SK-N-SH (cell line): ENCODE measurements at regions not wholly inside any gene's neighbourhood (a gene's known extent, or its start where the extent isn't known, plus 50 kb on each side); places are given as distances from the start of the nearest gene placed in this dataset.

Source experiments
- CTCF ChIA-PET: fragments of 300-600, 350-600 bp; formaldehyde crosslinking; extraction: SDS; loops from one replicate; lab custom pipeline; 2021; lab: Yijun Ruan, JAX
- POLR2A ChIA-PET: fragments of 350-600 bp; sonication (Branson Sonifier 250); formaldehyde crosslinking; extraction: SDS; loops from one replicate; lab custom pipeline; 2020; ENCODE audit warnings: antibody characterized with exemption, inconsistent platforms; lab: Yijun Ruan, JAX
- DNase-seq: peaks from one replicate; pipeline ENCODE4 v3.0.0; 2012
- H2AFZ ChIP-seq: fragments of 200-600 bp; sonication (generic); 2 replicates; pipeline ENCODE4 v1.8.1; 2016; ENCODE audit warnings: antibody characterized with exemption, mild to moderate bottlenecking, low read depth
- H3F3A ChIP-seq: fragments of 200-600 bp; sonication (generic); replicated peaks from 2 replicates; pipeline ENCODE3; 2016; ENCODE audit warnings: antibody characterized with exemption, mild to moderate bottlenecking; ENCODE audit not compliant: insufficient read depth
- H3K27ac ChIP-seq, 2 experiments: fragments of 200-500 bp in 1 of 2; fragments of 200-600 bp in 1 of 2; sonication (Bioruptor generic) in 1 of 2; sonication (generic), shearing (Covaris generic) in 1 of 2; 2 replicates each; pipeline versions ENCODE4 v1.5.1 to v1.6.1; 2014 to 2016; ENCODE audit warnings: low read depth in 2 of 2, inconsistent platforms in 1 of 2, low read length in 1 of 2, mild to moderate bottlenecking in 1 of 2, mixed read lengths in 1 of 2
- H3K27me3 ChIP-seq: fragments of 200-600 bp; sonication (generic), shearing (Covaris generic); 2 replicates; pipeline ENCODE4 v1.6.1; 2016; ENCODE audit warnings: mixed run types; ENCODE audit not compliant: insufficient read depth
- H3K36me3 ChIP-seq, 2 experiments: fragments of 200-500 bp in 1 of 2; fragments of 200-600 bp in 1 of 2; sonication (Bioruptor generic) in 1 of 2; sonication (generic) in 1 of 2; replicated peaks in 1 of 2; 2 replicates each; pipeline versions ENCODE3 to v1.5.1; 2014 to 2016; ENCODE audit warnings: low read length in 1 of 2, mild to moderate bottlenecking in 1 of 2; ENCODE audit not compliant: insufficient read depth in 2 of 2, control insufficient read depth in 1 of 2
- H3K4me1 ChIP-seq, 2 experiments: fragments of 200-500 bp in 1 of 2; fragments of 200-600 bp in 1 of 2; sonication (Bioruptor generic) in 1 of 2; sonication (generic), shearing (Covaris generic) in 1 of 2; 2 replicates each; pipeline versions ENCODE4 v1.5.1 to v1.6.1; 2014 to 2016; ENCODE audit warnings: low read depth in 1 of 2, low read length in 1 of 2, mixed run types in 1 of 2; ENCODE audit not compliant: insufficient read depth in 2 of 2, control insufficient read depth in 1 of 2
- H3K4me2 ChIP-seq: fragments of 200-600 bp; sonication (generic), shearing (Covaris generic); 2 replicates; pipeline ENCODE4 v1.6.1; 2017; ENCODE audit warnings: mixed run types
- H3K4me3 ChIP-seq, 2 experiments: fragments of 200-500 bp in 1 of 2; fragments of 200-600 bp in 1 of 2; sonication (Bioruptor generic) in 1 of 2; sonication (generic), shearing (Covaris generic) in 1 of 2; 2 replicates each; pipeline versions ENCODE4 v1.5.1 to v1.8.1; 2014 to 2016; ENCODE audit warnings: low read depth in 2 of 2, inconsistent platforms in 1 of 2, low read length in 1 of 2, mild to moderate bottlenecking in 1 of 2, mixed read lengths in 1 of 2, moderate library complexity in 1 of 2
- H3K79me2 ChIP-seq: fragments of 200-600 bp; sonication (generic); 2 replicates; pipeline ENCODE4 v1.8.1; 2017; ENCODE audit warnings: mild to moderate bottlenecking; ENCODE audit not compliant: insufficient read depth
- H3K9ac ChIP-seq: fragments of 200-600 bp; sonication (generic); 2 replicates; pipeline ENCODE4 v1.6.1; 2017; ENCODE audit warnings: mixed run types
- H3K9me2 ChIP-seq: fragments of 200-600 bp; sonication (generic); 2 replicates; pipeline ENCODE4 v1.6.1; 2017; ENCODE audit warnings: mixed run types
- H3K9me3 ChIP-seq: fragments of 200-600 bp; sonication (generic); 2 replicates; pipeline ENCODE4 v1.6.1; 2017; ENCODE audit warnings: mixed run types, mild to moderate bottlenecking, moderate library complexity
- H4K20me1 ChIP-seq: fragments of 200-600 bp; sonication (generic); 2 replicates; pipeline ENCODE4 v1.6.1; 2017; ENCODE audit warnings: mild to moderate bottlenecking, mixed run types; ENCODE audit not compliant: insufficient read depth
- FOSL2 ChIP-seq: IDR thresholded peaks from 2 replicates; pipeline ENCODE4 v1.4.0; 2012; ENCODE audit warnings: low read depth, mild to moderate bottlenecking, moderate library complexity, borderline replicate concordance
- FOXM1 ChIP-seq: IDR thresholded peaks from 2 replicates; pipeline ENCODE4 v1.4.0; 2012; ENCODE audit warnings: low read depth, mild to moderate bottlenecking
- GABPA ChIP-seq: IDR thresholded peaks from 2 replicates; pipeline ENCODE4 v1.4.0; 2012; ENCODE audit warnings: low read depth, mild to moderate bottlenecking
- GATA2 ChIP-seq: sonication (generic); formaldehyde crosslinking; IDR thresholded peaks from 2 replicates; pipeline ENCODE4 v1.5.0; 2020; ENCODE audit warnings: mild to moderate bottlenecking, missing genetic modification reagents
- IRF3 ChIP-seq: fragments of 150-350 bp; IDR thresholded peaks from 2 replicates; pipeline ENCODE4 v1.6.1; 2016; ENCODE audit warnings: mild to moderate bottlenecking, low read depth, low read length
- JUND ChIP-seq: IDR thresholded peaks from 2 replicates; pipeline ENCODE4 v1.4.0; 2012
- MEF2A ChIP-seq: IDR thresholded peaks from 2 replicates; pipeline ENCODE4 v1.4.0; 2012; ENCODE audit warnings: low read depth, borderline replicate concordance
- MXI1 ChIP-seq: IDR thresholded peaks from 2 replicates; pipeline ENCODE4 v1.6.1; 2012; ENCODE audit warnings: mild to moderate bottlenecking, low read depth, low read length, improper control_type of control experiment
- NFIC ChIP-seq: IDR thresholded peaks from 2 replicates; pipeline ENCODE4 v1.4.0; 2012; ENCODE audit warnings: borderline replicate concordance
- POLR2AphosphoS5 ChIP-seq: IDR thresholded peaks from 2 replicates; pipeline ENCODE4 v1.6.1; 2012; ENCODE audit warnings: low read depth, low read length
- RAD21 ChIP-seq: IDR thresholded peaks from 2 replicates; pipeline ENCODE4 v1.6.1; 2012; ENCODE audit warnings: mild to moderate bottlenecking, low read length
- RXRA ChIP-seq: IDR thresholded peaks from 2 replicates; pipeline ENCODE4 v1.4.0; 2012; ENCODE audit warnings: low read depth, mild to moderate bottlenecking, borderline replicate concordance
- SIN3A ChIP-seq: IDR thresholded peaks from 2 replicates; pipeline ENCODE4 v1.6.1; 2012; ENCODE audit warnings: low read depth, mild to moderate bottlenecking, low read length, moderate library complexity, borderline replicate concordance
- SMC3 ChIP-seq: IDR thresholded peaks from 2 replicates; pipeline ENCODE4 v1.6.1; 2012; ENCODE audit warnings: low read depth, low read length, improper control_type of control experiment
- TAF1 ChIP-seq: IDR thresholded peaks from 2 replicates; pipeline ENCODE4 v1.6.1; 2012; ENCODE audit warnings: low read depth, mild to moderate bottlenecking, low read length, moderate library complexity, borderline replicate concordance
- TEAD4 ChIP-seq: IDR thresholded peaks from 2 replicates; pipeline ENCODE4 v1.4.0; 2012; ENCODE audit warnings: mild to moderate bottlenecking, borderline replicate concordance; ENCODE audit not compliant: insufficient read depth
- USF2 ChIP-seq: fragments of 150-350 bp; IDR thresholded peaks from 2 replicates; pipeline ENCODE4 v1.6.1; 2017; ENCODE audit warnings: antibody characterized with exemption, low read length, low read depth, borderline replicate concordance
- WGBS: methylation state at CpG from one replicate; pipeline ENCODE4 v1.1.6; 2017; ENCODE audit warnings: low lambda C conversion rate; 5-methylcytosine and 5-hydroxymethylcytosine counted together
- TF ChIP-seq, protein P1 (sequence below): IDR thresholded peaks from 2 replicates; pipeline ENCODE4 v1.6.1; 2012; ENCODE audit warnings: mild to moderate bottlenecking, low read depth, low read length, moderate library complexity

DNA sequence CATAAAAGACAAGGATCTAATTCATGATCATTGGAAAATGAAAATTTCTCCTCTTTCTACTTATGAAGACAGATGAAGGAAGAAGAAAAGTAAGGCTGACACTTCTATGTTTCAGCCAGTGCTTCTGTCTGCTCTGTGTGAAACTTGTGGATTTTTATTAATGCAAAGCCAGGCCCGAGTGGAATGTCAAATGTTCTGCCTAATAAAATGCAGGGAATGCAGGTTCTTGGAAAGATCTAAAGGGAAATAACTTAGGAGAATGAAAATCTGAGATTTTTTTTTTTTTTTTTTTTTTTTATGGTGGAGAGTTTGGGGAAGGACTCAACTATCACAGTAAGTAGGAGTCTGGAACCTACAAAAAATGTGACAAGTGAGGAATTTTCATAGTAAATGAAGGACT lies 1732.3 kb upstream of the SLC10A2 start:
- 10% methylated on average over 1 of the region's 1 CpG for WGBS
- no peak for DNase-seq
- Histone ChIP-seq H3K27ac (no peak overlapping the region), H3K27me3 (no peaks in the 10 kb centered on the region), H3K9ac (no peak overlapping the region), H3K79me2 (no peaks in the 10 kb centered on the region), H3F3A (no peaks in the 10 kb centered on the region), H3K36me3 (no peaks in the 10 kb centered on the region), H3K4me1 (peaks cover 0 to 3% of the 10 kb centered on the region in 2 experiments; a peak in 1 of 4 replicates), H3K9me2 (no peaks in the 10 kb centered on the region), H3K9me3 (no peaks in the 10 kb centered on the region), H3K4me3 (no peak overlapping the region), H2AFZ (no peak overlapping the region), H4K20me1 (no peaks in the 10 kb centered on the region), H3K4me2 (no peak overlapping the region)
- TF ChIP-seq NFIC (no peak), TAF1 (no peak), SIN3A (no peak), FOSL2 (no peak), RXRA (no peak), MEF2A (no peak), JUND (no peak), FOXM1 (no peak), SMC3 (no peak), GATA2 (CRISPR knock-in tag) (no peak), USF2 (no peak), POLR2AphosphoS5 (no peak), RAD21 (no peak)
- ChIA-PET POLR2A (no interaction called here), CTCF (no interaction called here)

GRCh38 chr13:104796581-104796980 lies 1730.4 kb upstream of the SLC10A2 start:
- H2AFZ ChIP-seq = no peak overlapping the region
- CTCF ChIA-PET = interaction anchor here (2.0 kb wide), 1 partner anchor 11 kb away, joined by 4 read pairs; no protein-coding TSS in a partner anchor

More at GRCh38 chr13:104796581-104796980, 1730.4 kb upstream of the SLC10A2 start:
- H3F3A ChIP-seq = no peaks in the 10 kb centered on the region
- WGBS = 40% methylated on average over 2 of the region's 2 CpGs
- peaks cover 0 to 3% of the 10 kb centered on the region in 2 experiments; a peak in 1 of 4 replicates for H3K4me1 ChIP-seq
- no peak overlapping the region for H3K4me2 ChIP-seq
- H3K9me3 ChIP-seq = no peaks in the 10 kb centered on the region
- no peaks in the 10 kb centered on the region for H3K79me2 ChIP-seq
- DNase-seq = no peak
- H3K27me3 ChIP-seq = no peaks in the 10 kb centered on the region
- no peak overlapping the region for H3K4me3 ChIP-seq
- no peaks in the 10 kb centered on the region for H3K36me3 ChIP-seq
- no peak overlapping the region for H3K27ac ChIP-seq
- POLR2A ChIA-PET = no interaction called here
- TF ChIP-seq MXI1 (no peak), GABPA (no peak), JUND (no peak), GATA2 (CRISPR knock-in tag) (no peak), TEAD4 (no peak), MEF2A (no peak), USF2 (no peak), IRF3 (no peak), RAD21 (no peak)
- TF ChIP-seq, protein P1, sequence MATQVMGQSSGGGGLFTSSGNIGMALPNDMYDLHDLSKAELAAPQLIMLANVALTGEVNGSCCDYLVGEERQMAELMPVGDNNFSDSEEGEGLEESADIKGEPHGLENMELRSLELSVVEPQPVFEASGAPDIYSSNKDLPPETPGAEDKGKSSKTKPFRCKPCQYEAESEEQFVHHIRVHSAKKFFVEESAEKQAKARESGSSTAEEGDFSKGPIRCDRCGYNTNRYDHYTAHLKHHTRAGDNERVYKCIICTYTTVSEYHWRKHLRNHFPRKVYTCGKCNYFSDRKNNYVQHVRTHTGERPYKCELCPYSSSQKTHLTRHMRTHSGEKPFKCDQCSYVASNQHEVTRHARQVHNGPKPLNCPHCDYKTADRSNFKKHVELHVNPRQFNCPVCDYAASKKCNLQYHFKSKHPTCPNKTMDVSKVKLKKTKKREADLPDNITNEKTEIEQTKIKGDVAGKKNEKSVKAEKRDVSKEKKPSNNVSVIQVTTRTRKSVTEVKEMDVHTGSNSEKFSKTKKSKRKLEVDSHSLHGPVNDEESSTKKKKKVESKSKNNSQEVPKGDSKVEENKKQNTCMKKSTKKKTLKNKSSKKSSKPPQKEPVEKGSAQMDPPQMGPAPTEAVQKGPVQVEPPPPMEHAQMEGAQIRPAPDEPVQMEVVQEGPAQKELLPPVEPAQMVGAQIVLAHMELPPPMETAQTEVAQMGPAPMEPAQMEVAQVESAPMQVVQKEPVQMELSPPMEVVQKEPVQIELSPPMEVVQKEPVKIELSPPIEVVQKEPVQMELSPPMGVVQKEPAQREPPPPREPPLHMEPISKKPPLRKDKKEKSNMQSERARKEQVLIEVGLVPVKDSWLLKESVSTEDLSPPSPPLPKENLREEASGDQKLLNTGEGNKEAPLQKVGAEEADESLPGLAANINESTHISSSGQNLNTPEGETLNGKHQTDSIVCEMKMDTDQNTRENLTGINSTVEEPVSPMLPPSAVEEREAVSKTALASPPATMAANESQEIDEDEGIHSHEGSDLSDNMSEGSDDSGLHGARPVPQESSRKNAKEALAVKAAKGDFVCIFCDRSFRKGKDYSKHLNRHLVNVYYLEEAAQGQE = no peak
- H3K9me2 ChIP-seq = no peaks in the 10 kb centered on the region
- H3K9ac ChIP-seq = no peak overlapping the region
- no peaks in the 10 kb centered on the region for H4K20me1 ChIP-seq
